Nephron (organoid): ENCODE measurements at regions not wholly inside any gene's neighbourhood (a gene's known extent, or its start where the extent isn't known, plus 50 kb on each side); places are given as distances from the start of the nearest gene placed in this dataset.
A peak's percentile ranks its signal among the peaks of the same experiment; 100 is the strongest.

Source experiments
- H3K27ac Mint-ChIP-seq, 3 experiments: 2 replicates each; pipeline ENCODE4 v1.8.0; 2020; ENCODE audit warnings: mixed read lengths in 3 of 3, mild to moderate bottlenecking in 2 of 3, moderate library complexity in 1 of 3
- H3K27me3 Mint-ChIP-seq: 2 replicates; pipeline ENCODE4 v1.8.0; 2021; ENCODE audit warnings: low read depth, mild to moderate bottlenecking, moderate library complexity, mixed read lengths
- H3K36me3 Mint-ChIP-seq: 2 replicates; pipeline ENCODE4 v1.8.0; 2020; ENCODE audit warnings: low read depth, mixed read lengths
- H3K4me1 Mint-ChIP-seq: 2 replicates; pipeline ENCODE4 v1.8.0; 2020; ENCODE audit warnings: mixed read lengths
- H3K4me3 Mint-ChIP-seq, 3 experiments: 2 replicates each; pipeline ENCODE4 v1.8.0; 2020; ENCODE audit warnings: mild to moderate bottlenecking in 3 of 3, mixed read lengths in 3 of 3, moderate library complexity in 2 of 3
- H3K9me3 Mint-ChIP-seq: 2 replicates; pipeline ENCODE4 v1.8.0; 2020; ENCODE audit warnings: mixed read lengths
- TF ChIP-seq, protein P1 (sequence below), 3 experiments: fragments of 200-600 bp; sonication (generic); IDR thresholded peaks; one replicate each; pipeline ENCODE4 v1.5.0; 2021; ENCODE audit warnings: antibody characterized with exemption in 3 of 3; ENCODE audit not compliant: unreplicated experiment in 3 of 3

DNA sequence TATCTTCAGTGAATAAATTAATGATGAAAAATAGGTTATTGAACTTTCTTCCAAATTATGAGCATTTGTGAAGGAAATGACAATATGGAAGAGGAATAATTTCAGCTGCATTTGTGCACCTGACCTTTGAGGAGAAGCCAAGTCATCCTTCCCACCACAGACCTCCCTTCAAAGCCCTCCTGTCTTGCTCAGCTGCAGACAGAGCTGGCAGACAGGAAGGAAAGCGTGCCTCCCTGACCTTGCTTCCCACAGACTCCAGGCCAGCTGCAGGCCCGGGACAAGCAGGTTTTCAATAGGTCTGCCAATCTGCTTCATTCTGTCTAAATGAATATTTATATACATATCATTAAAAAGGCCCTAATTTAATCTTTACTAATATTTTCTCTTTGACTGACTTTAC, 152.9 kb upstream of the RBMS3 start:
- Mint-ChIP-seq H3K36me3 (no peaks in the 10 kb centered on the region), H3K27me3 (no peaks in the 10 kb centered on the region), H3K27ac (no peak overlapping the region), H3K4me3 (no peak overlapping the region), H3K9me3 (peaks cover 5% of the 10 kb centered on the region), H3K4me1 (no peaks in the 10 kb centered on the region)
- TF ChIP-seq, protein P1, sequence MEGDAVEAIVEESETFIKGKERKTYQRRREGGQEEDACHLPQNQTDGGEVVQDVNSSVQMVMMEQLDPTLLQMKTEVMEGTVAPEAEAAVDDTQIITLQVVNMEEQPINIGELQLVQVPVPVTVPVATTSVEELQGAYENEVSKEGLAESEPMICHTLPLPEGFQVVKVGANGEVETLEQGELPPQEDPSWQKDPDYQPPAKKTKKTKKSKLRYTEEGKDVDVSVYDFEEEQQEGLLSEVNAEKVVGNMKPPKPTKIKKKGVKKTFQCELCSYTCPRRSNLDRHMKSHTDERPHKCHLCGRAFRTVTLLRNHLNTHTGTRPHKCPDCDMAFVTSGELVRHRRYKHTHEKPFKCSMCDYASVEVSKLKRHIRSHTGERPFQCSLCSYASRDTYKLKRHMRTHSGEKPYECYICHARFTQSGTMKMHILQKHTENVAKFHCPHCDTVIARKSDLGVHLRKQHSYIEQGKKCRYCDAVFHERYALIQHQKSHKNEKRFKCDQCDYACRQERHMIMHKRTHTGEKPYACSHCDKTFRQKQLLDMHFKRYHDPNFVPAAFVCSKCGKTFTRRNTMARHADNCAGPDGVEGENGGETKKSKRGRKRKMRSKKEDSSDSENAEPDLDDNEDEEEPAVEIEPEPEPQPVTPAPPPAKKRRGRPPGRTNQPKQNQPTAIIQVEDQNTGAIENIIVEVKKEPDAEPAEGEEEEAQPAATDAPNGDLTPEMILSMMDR (IDR thresholded peaks at IDR 0.05; ENCODE audit: unreplicated experiment in 3 of 3): no peak

DNA sequence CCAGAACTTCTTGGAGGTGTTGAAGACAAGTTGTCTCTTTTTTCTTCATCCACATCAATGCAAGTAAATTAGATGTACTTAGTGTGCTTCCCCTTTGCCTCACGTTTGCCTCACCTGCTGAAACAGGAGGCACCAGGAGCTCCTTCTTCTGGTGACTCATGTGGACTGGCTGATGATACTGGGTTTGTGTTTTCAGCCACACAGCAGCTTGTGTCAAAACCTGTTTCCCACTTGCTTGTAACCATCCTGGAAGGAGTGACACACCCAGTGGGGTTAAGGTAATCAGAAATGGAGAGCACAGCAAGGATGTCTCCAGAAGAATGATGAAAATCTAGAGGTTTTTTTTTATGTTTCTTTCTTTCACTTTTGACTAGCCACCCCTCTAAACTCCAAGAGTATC, 143.3 kb upstream of the RBMS3 start:
- TF ChIP-seq, protein P1 (IDR thresholded peaks at IDR 0.05; ENCODE audit: unreplicated experiment in 3 of 3): no peak
- Mint-ChIP-seq H3K4me3 (no peak overlapping the region), H3K36me3 (no peaks in the 10 kb centered on the region), H3K4me1 (peaks cover 6% of the 10 kb centered on the region), H3K9me3 (peaks cover 4% of the 10 kb centered on the region), H3K27ac (no peak overlapping the region), H3K27me3 (no peaks in the 10 kb centered on the region)

- Mint-ChIP-seq H3K36me3 (no peaks in the 10 kb centered on the region), H3K27ac (peak overlapping the region in 1 of 3 experiments; percentile 22), H3K27me3 (no peaks in the 10 kb centered on the region), H3K9me3 (no peaks in the 10 kb centered on the region), H3K4me1 (peaks cover 9% of the 10 kb centered on the region), H3K4me3 (no peak overlapping the region)
- TF ChIP-seq, protein P1 (IDR thresholded peaks at IDR 0.05; ENCODE audit: unreplicated experiment in 3 of 3): no peak
These were observed 142.7 kb upstream of the RBMS3 start for GRCh38 chr3:29138171-29138570.

GRCh38 chr3:29140666-29141065, 140.2 kb upstream of the RBMS3 start:
- H3K27ac Mint-ChIP-seq: no peak overlapping the region
- H3K27me3 Mint-ChIP-seq: no peaks in the 10 kb centered on the region
- H3K36me3 Mint-ChIP-seq: no peaks in the 10 kb centered on the region
- TF ChIP-seq, protein P1 (IDR thresholded peaks at IDR 0.05; ENCODE audit: unreplicated experiment in 3 of 3): no peak
- H3K4me3 Mint-ChIP-seq: no peak overlapping the region
- H3K9me3 Mint-ChIP-seq: no peaks in the 10 kb centered on the region
- H3K4me1 Mint-ChIP-seq: peaks cover 32% of the 10 kb centered on the region

GRCh38 chr3:29141197-29141917, 139.5 kb upstream of the RBMS3 start:
- Mint-ChIP-seq H3K27me3 (no peaks in the 10 kb centered on the region), H3K27ac (no peak overlapping the region), H3K9me3 (no peaks in the 10 kb centered on the region), H3K36me3 (no peaks in the 10 kb centered on the region), H3K4me3 (no peak overlapping the region), H3K4me1 (peaks cover 37% of the 10 kb centered on the region)
- TF ChIP-seq, protein P1 (IDR thresholded peaks at IDR 0.05; ENCODE audit: unreplicated experiment in 3 of 3): no peak

DNA sequence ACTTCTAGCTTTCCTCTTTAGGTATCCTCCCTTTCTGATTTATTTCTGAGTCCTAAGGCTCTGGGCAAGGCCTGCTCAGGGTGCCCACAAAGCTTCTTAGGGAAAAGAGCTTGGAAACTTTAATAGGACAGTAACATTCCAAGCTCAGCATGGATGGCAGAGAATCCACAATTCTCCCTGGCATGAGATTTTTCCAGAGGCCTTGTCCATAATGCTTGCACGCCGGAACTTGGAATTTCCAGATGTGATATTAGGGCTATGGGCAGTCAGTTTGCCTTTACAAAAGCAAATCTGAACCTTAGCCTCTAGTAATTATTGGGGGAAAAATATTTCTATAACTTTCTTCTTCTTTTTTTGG, 139.0 kb upstream of the RBMS3 start:
- Mint-ChIP-seq H3K27me3 (no peaks in the 10 kb centered on the region), H3K4me3 (no peak overlapping the region), H3K36me3 (no peaks in the 10 kb centered on the region), H3K27ac (no peak overlapping the region), H3K9me3 (no peaks in the 10 kb centered on the region), H3K4me1 (peaks cover 37% of the 10 kb centered on the region)
- TF ChIP-seq, protein P1 (IDR thresholded peaks at IDR 0.05; ENCODE audit: unreplicated experiment in 3 of 3): no peak
